Upper lobe of left lung (tissue), 6 donors: ENCODE measurements at regions not wholly inside any gene's neighbourhood (a gene's known extent, or its start where the extent isn't known, plus 50 kb on each side); places are given as distances from the start of the nearest gene placed in this dataset.
"Not testable (repeated sequence)": the region's sequence is repeated elsewhere in the genome, so short reads cannot be mapped to it uniquely, and the experiment has no call there.

ENCODE experiments used
- ATAC-seq, 2 donors: fragments of 200-7000 bp; cut with Tn5 transposase; one replicate each; pipeline ENCODE4 v1.9.1; 2022; ENCODE audit warnings: mild to moderate bottlenecking in 2 of 2, moderate library complexity in 2 of 2; ENCODE audit not compliant: low FRiP score in 2 of 2
- DNase-seq, 2 donors: peaks; one replicate each; pipeline ENCODE4 v3.0.0-alpha.2; 2019 to 2020
- H3K27ac ChIP-seq, 4 donors: fragments of 200-600 bp; sonication (generic); one replicate each; pipeline ENCODE4 v1.5.1; 2016 to 2019
- H3K27me3 ChIP-seq, 4 donors: fragments of 200-600 bp; sonication (generic); one replicate each; pipeline ENCODE4 v1.5.1; 2017 to 2019
- H3K36me3 ChIP-seq, 4 donors: fragments of 200-600 bp; sonication (generic); one replicate each; pipeline ENCODE4 v1.5.1; 2016 to 2019
- H3K4me1 ChIP-seq, 4 donors: fragments of 200-600 bp; sonication (generic); one replicate each; pipeline ENCODE4 v1.5.1; 2018 to 2019
- H3K4me3 ChIP-seq, 4 donors: fragments of 200-600 bp; sonication (generic); one replicate each; pipeline ENCODE4 v1.5.1; 2017 to 2019; ENCODE audit warnings: mild to moderate bottlenecking in 2 of 4, moderate library complexity in 1 of 4
- H3K9me3 ChIP-seq, 4 donors: fragments of 200-600 bp; sonication (generic); one replicate each; pipeline ENCODE4 v1.5.1; 2018 to 2019
- EP300 ChIP-seq, 4 donors: sonication (generic); formaldehyde crosslinking; IDR thresholded peaks; one replicate each; pipeline ENCODE4 v1.5.1; 2017; ENCODE audit warnings: antibody characterized with exemption in 4 of 4, control low read depth in 2 of 4
- POLR2A ChIP-seq, 4 donors: fragments of 450-650 bp; IDR thresholded peaks; one replicate each; pipeline ENCODE4 v1.5.1; 2016 to 2017; ENCODE audit warnings: antibody characterized with exemption in 4 of 4, mild to moderate bottlenecking in 2 of 4
- POLR2AphosphoS5 ChIP-seq, 2 donors: sonication (generic); formaldehyde crosslinking; IDR thresholded peaks; one replicate each; pipeline ENCODE4 v1.5.1; 2017; ENCODE audit warnings: antibody characterized with exemption in 2 of 2
- WGBS, 2 donors: methylation state at CpG; one replicate each; pipeline ENCODE4 v1.1.5; 2017 to 2018; 5-methylcytosine and 5-hydroxymethylcytosine counted together
- TF ChIP-seq, protein P1 (sequence below), 6 experiments: fragments of 450-650 bp in 4 of 6; fragments of 200-600 bp in 2 of 6; sonication (generic) in 2 of 6; IDR thresholded peaks; one replicate each; pipeline ENCODE4 v1.5.1; 2016 to 2019; ENCODE audit warnings: antibody characterized with exemption in 6 of 6
- donor health status: DM: no; HTN: no; CAD: no; lungs with moderate emphysema.
- donor health status: DM: no; HTN: yes; CAD: no; lungs with severe emphysema.

- Histone ChIP-seq H3K4me1 (no peaks in the 10 kb centered on the region), H3K36me3 (no peaks in the 10 kb centered on the region), H3K27me3 (no peaks in the 10 kb centered on the region), H3K27ac (no peak overlapping the region), H3K4me3 (no peak overlapping the region), H3K9me3 (no peaks in the 10 kb centered on the region)
- peak; percentile 49 to 60 for ATAC-seq
- TF ChIP-seq, protein P1, sequence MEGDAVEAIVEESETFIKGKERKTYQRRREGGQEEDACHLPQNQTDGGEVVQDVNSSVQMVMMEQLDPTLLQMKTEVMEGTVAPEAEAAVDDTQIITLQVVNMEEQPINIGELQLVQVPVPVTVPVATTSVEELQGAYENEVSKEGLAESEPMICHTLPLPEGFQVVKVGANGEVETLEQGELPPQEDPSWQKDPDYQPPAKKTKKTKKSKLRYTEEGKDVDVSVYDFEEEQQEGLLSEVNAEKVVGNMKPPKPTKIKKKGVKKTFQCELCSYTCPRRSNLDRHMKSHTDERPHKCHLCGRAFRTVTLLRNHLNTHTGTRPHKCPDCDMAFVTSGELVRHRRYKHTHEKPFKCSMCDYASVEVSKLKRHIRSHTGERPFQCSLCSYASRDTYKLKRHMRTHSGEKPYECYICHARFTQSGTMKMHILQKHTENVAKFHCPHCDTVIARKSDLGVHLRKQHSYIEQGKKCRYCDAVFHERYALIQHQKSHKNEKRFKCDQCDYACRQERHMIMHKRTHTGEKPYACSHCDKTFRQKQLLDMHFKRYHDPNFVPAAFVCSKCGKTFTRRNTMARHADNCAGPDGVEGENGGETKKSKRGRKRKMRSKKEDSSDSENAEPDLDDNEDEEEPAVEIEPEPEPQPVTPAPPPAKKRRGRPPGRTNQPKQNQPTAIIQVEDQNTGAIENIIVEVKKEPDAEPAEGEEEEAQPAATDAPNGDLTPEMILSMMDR (IDR thresholded peaks at IDR 0.05) = peak; percentile 39 to 66 (median 55)
- no peak for TF ChIP-seq POLR2AphosphoS5 (IDR thresholded peaks at IDR 0.05)
- no peak for TF ChIP-seq EP300 (IDR thresholded peaks at IDR 0.05)
- TF ChIP-seq POLR2A (IDR thresholded peaks at IDR 0.05) = no peak
- peak; percentile 52 to 73 for DNase-seq
- WGBS, 2 donors = 43 to 80% methylated on average over 3 to 11 of the region's 11 CpGs
Observed at GRCh38 chr15:62254137-62254934, 89.3 kb upstream of the C2CD4B start.

DNA sequence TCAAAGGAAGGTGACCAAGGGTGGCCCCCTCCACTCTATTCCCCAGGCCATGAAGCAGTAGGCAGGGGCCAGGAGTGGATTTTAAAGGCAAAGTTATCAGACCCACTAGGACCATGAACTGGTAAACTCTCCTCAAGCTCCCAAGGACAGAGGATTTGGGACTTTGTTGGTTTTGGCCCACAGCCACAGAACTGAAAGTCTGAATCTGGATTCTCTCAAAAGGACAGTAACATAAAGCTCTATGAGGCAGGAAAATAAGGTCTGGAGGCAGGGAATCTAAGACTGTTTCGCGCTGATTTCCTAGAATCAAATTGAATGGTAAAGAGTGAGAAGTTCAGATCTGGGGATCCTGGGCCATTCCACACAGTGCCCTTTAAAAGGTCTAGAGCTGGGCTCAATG lies 91.3 kb upstream of the C2CD4B start:
- ATAC-seq, DNase-seq, H3K4me1 ChIP-seq, H3K9me3 ChIP-seq, H3K4me3 ChIP-seq, H3K36me3 ChIP-seq, H3K27me3 ChIP-seq, H3K27ac ChIP-seq: not testable (repeated sequence)
- WGBS, 2 donors = 97 to 100% methylated on average over 2 of the region's 2 CpGs

- Histone ChIP-seq H3K27me3 (no peaks in the 10 kb centered on the region), H3K4me1 (no peaks in the 10 kb centered on the region), H3K27ac (no peak overlapping the region), H3K36me3 (no peaks in the 10 kb centered on the region), H3K9me3 (peaks cover 12 to 25% (median 23%) of the 10 kb centered on the region in 4 donors), H3K4me3 (no peak overlapping the region)
- 94 to 96% methylated on average over 5 of the region's 5 CpGs for WGBS, 2 donors
- ATAC-seq = no peak
- no peak for DNase-seq
- no peak for TF ChIP-seq EP300 (IDR thresholded peaks at IDR 0.05)
- TF ChIP-seq, protein P1 (IDR thresholded peaks at IDR 0.05) = no peak
- no peak for TF ChIP-seq POLR2AphosphoS5 (IDR thresholded peaks at IDR 0.05)
- no peak for TF ChIP-seq POLR2A (IDR thresholded peaks at IDR 0.05)
Observed at GRCh38 chr15:62257996-62258521, 93.0 kb upstream of the C2CD4B start.

DNA sequence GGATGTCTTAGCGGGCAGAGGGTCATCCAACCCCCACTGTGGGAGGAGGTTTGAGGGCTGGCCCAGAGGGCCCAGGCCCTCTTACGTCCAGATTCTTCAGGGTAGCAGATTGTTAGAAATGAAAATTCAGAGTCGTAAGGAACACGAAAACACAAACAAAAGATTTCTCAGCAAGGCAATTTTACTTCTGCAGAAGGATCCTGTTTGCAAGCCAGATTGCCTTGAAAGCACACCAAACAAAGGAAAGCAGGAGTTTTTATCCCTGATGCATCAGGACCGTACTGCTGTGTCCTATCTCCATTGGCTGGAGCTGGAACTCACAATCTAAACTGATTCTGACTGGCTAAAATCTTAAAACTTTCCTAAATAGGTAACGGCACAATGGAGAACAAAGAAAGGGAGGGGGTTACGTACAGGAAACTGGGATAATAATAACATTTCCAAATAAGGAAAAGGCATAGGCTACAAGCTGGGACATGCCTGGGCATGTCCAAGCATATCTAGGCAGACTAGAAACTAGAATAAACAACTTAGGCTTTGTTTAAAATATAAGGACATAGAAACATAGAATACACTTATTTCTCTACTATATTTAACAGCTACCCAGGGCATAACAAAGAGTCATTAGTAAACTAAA lies 97.3 kb upstream of the C2CD4B start:
- Histone ChIP-seq H3K27me3 (no peaks in the 10 kb centered on the region), H3K4me3 (no peak overlapping the region), H3K4me1 (no peaks in the 10 kb centered on the region), H3K36me3 (no peaks in the 10 kb centered on the region), H3K27ac (no peak overlapping the region), H3K9me3 (peaks cover 12 to 45% (median 28%) of the 10 kb centered on the region in 4 donors)
- DNase-seq (no peak), ATAC-seq (no peak)
- no peak for TF ChIP-seq POLR2AphosphoS5 (IDR thresholded peaks at IDR 0.05)
- TF ChIP-seq POLR2A (IDR thresholded peaks at IDR 0.05) = no peak
- 91 to 94% methylated on average over 7 of the region's 7 CpGs for WGBS, 2 donors

GRCh38 chr15:62264196-62264595 lies 99.1 kb upstream of the C2CD4B start:
- no peak overlapping the region for H3K27ac ChIP-seq
- peaks cover 15 to 63% (median 41%) of the 10 kb centered on the region in 4 donors for H3K9me3 ChIP-seq
- no peaks in the 10 kb centered on the region for H3K27me3 ChIP-seq
- ATAC-seq = no peak
- H3K36me3 ChIP-seq = no peaks in the 10 kb centered on the region
- no peaks in the 10 kb centered on the region for H3K4me1 ChIP-seq
- H3K4me3 ChIP-seq = no peak overlapping the region
- no peak for DNase-seq
- TF ChIP-seq POLR2A (IDR thresholded peaks at IDR 0.05) = no peak
- TF ChIP-seq, protein P1 (IDR thresholded peaks at IDR 0.05) = no peak
